Brain microvascular endothelial cell (primary cell): ENCODE measurements at regions not wholly inside any gene's neighbourhood (a gene's known extent, or its start where the extent isn't known, plus 50 kb on each side); places are given as distances from the start of the nearest gene placed in this dataset.
A peak's percentile ranks its signal among the peaks of the same experiment; 100 is the strongest.

Source experiments
- DNase-seq: peaks from one replicate; pipeline ENCODE4 v3.0.0-alpha.2; 2020
- H3K27ac ChIP-seq: fragments of 250-450 bp; sonication (Bioruptor Pico); 2 replicates; pipeline ENCODE4 v1.5.1; 2020; ENCODE audit warnings: mild to moderate bottlenecking, moderate library complexity
- H3K27me3 ChIP-seq: fragments of 250-450 bp; sonication (Bioruptor Pico); replicated peaks from 2 replicates; pipeline ENCODE4 v1.5.1; 2020; ENCODE audit warnings: mild to moderate bottlenecking
- H3K36me3 ChIP-seq: fragments of 250-450 bp; sonication (Bioruptor Pico); replicated peaks from 2 replicates; pipeline ENCODE4 v1.5.1; 2020; ENCODE audit warnings: mild to moderate bottlenecking
- H3K4me3 ChIP-seq: 2 replicates; pipeline ENCODE4 v1.5.1; 2011; ENCODE audit warnings: low read depth, mild to moderate bottlenecking, control low read depth, low read length, moderate library complexity
- CTCF ChIP-seq: IDR thresholded peaks from 2 replicates; pipeline ENCODE4 v1.5.1; 2011; ENCODE audit warnings: low read depth, mild to moderate bottlenecking, moderate library complexity, low read length, control low read depth, inconsistent platforms; ENCODE audit errors: missing control alignments
- in situ Hi-C: cut with HindIII; loops from 2 replicates; pipeline ENCODE4 v1.10.0; 2017; ENCODE audit warnings: low sequenced_read_pairs, low pct_ligation_motif_present

GRCh38 chr3:111331306-111331705 is 210.7 kb upstream of the CD96 start:
- Histone ChIP-seq H3K27ac (no peak overlapping the region), H3K4me3 (no peak overlapping the region), H3K36me3 (no peaks in the 10 kb centered on the region), H3K27me3 (no peaks in the 10 kb centered on the region)
- in situ Hi-C loops, result no loop called here
- DNase-seq, result no peak
- TF ChIP-seq CTCF, result no peak

GRCh38 chr3:111331912-111332311 is 210.1 kb upstream of the CD96 start:
- DNase-seq, result no peak
- Histone ChIP-seq H3K27ac (no peak overlapping the region), H3K36me3 (no peaks in the 10 kb centered on the region), H3K4me3 (no peak overlapping the region), H3K27me3 (no peaks in the 10 kb centered on the region)
- no peak for TF ChIP-seq CTCF
- in situ Hi-C loops, result no loop called here

GRCh38 chr3:111332488-111333080 is 209.4 kb upstream of the CD96 start:
- in situ Hi-C loops, result no loop called here
- Histone ChIP-seq H3K36me3 (no peaks in the 10 kb centered on the region), H3K27me3 (no peaks in the 10 kb centered on the region), H3K27ac (no peak overlapping the region), H3K4me3 (no peak overlapping the region)
- no peak for TF ChIP-seq CTCF
- DNase-seq, result no peak

GRCh38 chr3:111333642-111334041 is 208.4 kb upstream of the CD96 start:
- no peak for TF ChIP-seq CTCF
- in situ Hi-C loops, result no loop called here
- Histone ChIP-seq H3K4me3 (no peak overlapping the region), H3K27me3 (no peaks in the 10 kb centered on the region), H3K36me3 (no peaks in the 10 kb centered on the region), H3K27ac (no peak overlapping the region)
- DNase-seq, result peak; percentile 45

- H3K4me3 ChIP-seq, result no peak overlapping the region
- in situ Hi-C loops, result no loop called here
- no peak for TF ChIP-seq CTCF
- no peak overlapping the region for H3K27ac ChIP-seq
- H3K36me3 ChIP-seq, result no peaks in the 10 kb centered on the region
- H3K27me3 ChIP-seq, result no peaks in the 10 kb centered on the region
- DNase-seq, result no peak
Measured at GRCh38 chr3:111335512-111336303, 206.3 kb upstream of the CD96 start.
